ENCODE measurements at regions not wholly inside any gene's neighbourhood (a gene's known extent, or its start where the extent isn't known, plus 50 kb on each side); places are given as distances from the start of the nearest gene placed in this dataset.

DNA sequence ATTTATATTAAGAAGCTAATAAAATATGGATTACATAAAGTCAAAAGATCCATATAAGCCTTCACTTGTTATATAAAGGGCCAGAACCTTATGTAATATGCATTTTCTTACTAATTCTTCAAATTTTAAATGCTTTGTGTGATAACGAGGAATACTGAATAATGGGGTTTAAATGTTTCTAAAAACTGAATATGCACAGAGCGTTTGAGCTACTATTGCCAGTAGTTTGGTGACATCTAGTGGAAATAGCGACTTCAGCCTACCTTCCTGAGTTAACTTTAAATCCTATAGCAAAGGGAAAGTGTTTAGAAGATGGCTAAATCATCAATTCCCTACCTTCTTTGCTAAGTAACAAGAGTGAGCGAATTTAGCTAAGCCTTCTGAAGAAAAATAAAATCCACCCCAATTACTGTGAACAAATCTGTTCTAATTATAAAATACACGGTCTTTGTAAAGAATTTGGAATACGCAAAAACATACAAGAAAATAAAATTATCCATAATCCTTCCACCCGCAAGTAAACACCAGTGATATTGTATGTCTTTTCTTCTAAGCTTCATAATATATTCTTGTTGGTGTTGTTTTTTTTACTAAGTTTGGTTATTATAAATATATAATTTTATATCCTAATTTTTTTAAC, 115.5 kb upstream of the G2E3 start:
- TF ChIP-seq, protein P1, sequence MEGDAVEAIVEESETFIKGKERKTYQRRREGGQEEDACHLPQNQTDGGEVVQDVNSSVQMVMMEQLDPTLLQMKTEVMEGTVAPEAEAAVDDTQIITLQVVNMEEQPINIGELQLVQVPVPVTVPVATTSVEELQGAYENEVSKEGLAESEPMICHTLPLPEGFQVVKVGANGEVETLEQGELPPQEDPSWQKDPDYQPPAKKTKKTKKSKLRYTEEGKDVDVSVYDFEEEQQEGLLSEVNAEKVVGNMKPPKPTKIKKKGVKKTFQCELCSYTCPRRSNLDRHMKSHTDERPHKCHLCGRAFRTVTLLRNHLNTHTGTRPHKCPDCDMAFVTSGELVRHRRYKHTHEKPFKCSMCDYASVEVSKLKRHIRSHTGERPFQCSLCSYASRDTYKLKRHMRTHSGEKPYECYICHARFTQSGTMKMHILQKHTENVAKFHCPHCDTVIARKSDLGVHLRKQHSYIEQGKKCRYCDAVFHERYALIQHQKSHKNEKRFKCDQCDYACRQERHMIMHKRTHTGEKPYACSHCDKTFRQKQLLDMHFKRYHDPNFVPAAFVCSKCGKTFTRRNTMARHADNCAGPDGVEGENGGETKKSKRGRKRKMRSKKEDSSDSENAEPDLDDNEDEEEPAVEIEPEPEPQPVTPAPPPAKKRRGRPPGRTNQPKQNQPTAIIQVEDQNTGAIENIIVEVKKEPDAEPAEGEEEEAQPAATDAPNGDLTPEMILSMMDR (IDR thresholded peaks at IDR 0.05), result peak; percentile 30 to 65 (median 58)
- TF ChIP-seq POLR2A (IDR thresholded peaks at IDR 0.05), result no peak
